Mesothelial cell of epicardium (in vitro differentiated cells): ENCODE measurements at regions not wholly inside any gene's neighbourhood (a gene's known extent, or its start where the extent isn't known, plus 50 kb on each side); places are given as distances from the start of the nearest gene placed in this dataset.
A peak's percentile ranks its signal among the peaks of the same experiment; 100 is the strongest.

Experiments used
- DNase-seq, 2 experiments: peaks; one replicate each; pipeline ENCODE4 v3.0.0; 2021; ENCODE audit warnings: low spot score in 2 of 2; ENCODE audit not compliant: unreplicated experiment in 2 of 2
- H3K27ac Mint-ChIP-seq: 2 replicates; pipeline ENCODE4 v1.8.0; 2021; ENCODE audit warnings: mixed read lengths
- H3K27me3 Mint-ChIP-seq: 2 replicates; pipeline ENCODE4 v1.8.0; 2021; ENCODE audit warnings: low read depth, mixed read lengths
- H3K36me3 Mint-ChIP-seq: 2 replicates; pipeline ENCODE4 v1.8.0; 2021; ENCODE audit warnings: mixed read lengths
- H3K4me1 Mint-ChIP-seq: 2 replicates; pipeline ENCODE4 v1.8.0; 2021; ENCODE audit warnings: mixed read lengths
- H3K4me3 Mint-ChIP-seq: 2 replicates; pipeline ENCODE4 v1.8.0; 2021; ENCODE audit warnings: mild to moderate bottlenecking, moderate library complexity, mixed read lengths
- H3K9me3 Mint-ChIP-seq: 2 replicates; pipeline ENCODE4 v1.8.0; 2021; ENCODE audit warnings: mixed read lengths
- TF ChIP-seq, protein P1 (sequence below): fragments of 200-600 bp; sonication (generic); IDR thresholded peaks from one replicate; pipeline ENCODE4 v1.5.0; 2021; ENCODE audit warnings: antibody characterized with exemption; ENCODE audit not compliant: unreplicated experiment

GRCh38 chr6:134517145-134517658, 199.3 kb upstream of the SGK1 start:
- peaks cover 42% of the 10 kb centered on the region for H3K4me1 Mint-ChIP-seq
- H3K9me3 Mint-ChIP-seq, result no peaks in the 10 kb centered on the region
- H3K27me3 Mint-ChIP-seq, result no peaks in the 10 kb centered on the region
- DNase-seq, result peak in 1 of 2 experiments; percentile 48
- TF ChIP-seq, protein P1, sequence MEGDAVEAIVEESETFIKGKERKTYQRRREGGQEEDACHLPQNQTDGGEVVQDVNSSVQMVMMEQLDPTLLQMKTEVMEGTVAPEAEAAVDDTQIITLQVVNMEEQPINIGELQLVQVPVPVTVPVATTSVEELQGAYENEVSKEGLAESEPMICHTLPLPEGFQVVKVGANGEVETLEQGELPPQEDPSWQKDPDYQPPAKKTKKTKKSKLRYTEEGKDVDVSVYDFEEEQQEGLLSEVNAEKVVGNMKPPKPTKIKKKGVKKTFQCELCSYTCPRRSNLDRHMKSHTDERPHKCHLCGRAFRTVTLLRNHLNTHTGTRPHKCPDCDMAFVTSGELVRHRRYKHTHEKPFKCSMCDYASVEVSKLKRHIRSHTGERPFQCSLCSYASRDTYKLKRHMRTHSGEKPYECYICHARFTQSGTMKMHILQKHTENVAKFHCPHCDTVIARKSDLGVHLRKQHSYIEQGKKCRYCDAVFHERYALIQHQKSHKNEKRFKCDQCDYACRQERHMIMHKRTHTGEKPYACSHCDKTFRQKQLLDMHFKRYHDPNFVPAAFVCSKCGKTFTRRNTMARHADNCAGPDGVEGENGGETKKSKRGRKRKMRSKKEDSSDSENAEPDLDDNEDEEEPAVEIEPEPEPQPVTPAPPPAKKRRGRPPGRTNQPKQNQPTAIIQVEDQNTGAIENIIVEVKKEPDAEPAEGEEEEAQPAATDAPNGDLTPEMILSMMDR, result no peak
- H3K27ac Mint-ChIP-seq, result peak overlapping the region; percentile 32
- H3K36me3 Mint-ChIP-seq, result no peaks in the 10 kb centered on the region
- H3K4me3 Mint-ChIP-seq, result peak overlapping the region; percentile 24

DNA sequence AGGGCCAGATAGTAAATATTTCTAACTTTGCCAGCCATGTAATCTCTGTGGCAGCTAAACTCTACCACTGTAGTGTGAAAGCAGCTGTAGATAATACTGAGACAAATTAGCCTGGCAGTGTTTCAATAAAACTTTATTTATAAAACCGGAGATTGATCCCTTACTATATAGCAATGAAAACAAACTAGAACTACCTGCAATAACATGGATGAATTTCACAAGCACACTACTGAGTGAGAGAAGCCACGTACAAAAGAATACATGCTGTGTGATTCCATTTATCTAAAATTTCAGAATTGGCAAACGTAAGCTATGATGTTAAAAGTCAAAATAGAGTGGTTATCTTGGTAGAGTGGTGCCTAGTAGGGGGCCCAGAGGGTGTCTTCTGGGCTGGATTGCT, 198.7 kb upstream of the SGK1 start:
- Mint-ChIP-seq H3K36me3 (no peaks in the 10 kb centered on the region), H3K4me3 (no peak overlapping the region), H3K27me3 (no peaks in the 10 kb centered on the region), H3K9me3 (no peaks in the 10 kb centered on the region), H3K27ac (no peak overlapping the region), H3K4me1 (peaks cover 42% of the 10 kb centered on the region)
- TF ChIP-seq, protein P1, result no peak
- DNase-seq, result no peak

DNA sequence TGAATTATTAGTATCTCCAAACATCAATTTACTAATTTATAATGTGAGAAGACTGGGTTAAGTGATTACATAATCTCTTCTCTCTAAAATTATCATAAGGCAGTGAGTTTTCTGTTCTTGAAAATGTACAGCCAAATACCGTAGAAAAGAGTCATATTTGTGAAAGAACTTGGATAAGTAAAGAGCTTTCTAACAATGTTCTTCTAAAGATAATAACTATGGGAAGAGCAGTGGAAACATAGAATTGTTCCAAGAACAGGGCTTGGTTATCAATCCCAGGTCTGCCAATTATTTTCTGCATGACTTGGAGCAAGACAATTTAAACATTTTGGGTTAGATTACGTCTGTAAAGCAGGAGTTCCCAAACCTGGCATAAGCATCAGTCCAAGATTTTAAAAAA, 198.1 kb upstream of the SGK1 start:
- no peaks in the 10 kb centered on the region for H3K27me3 Mint-ChIP-seq
- H3K4me1 Mint-ChIP-seq, result peaks cover 41% of the 10 kb centered on the region
- no peak overlapping the region for H3K4me3 Mint-ChIP-seq
- DNase-seq, result no peak
- H3K36me3 Mint-ChIP-seq, result no peaks in the 10 kb centered on the region
- no peaks in the 10 kb centered on the region for H3K9me3 Mint-ChIP-seq
- H3K27ac Mint-ChIP-seq, result no peak overlapping the region
- TF ChIP-seq, protein P1, result no peak

GRCh38 chr6:134512981-134513391, 195.1 kb upstream of the SGK1 start:
- Mint-ChIP-seq H3K27ac (no peak overlapping the region), H3K4me1 (peaks cover 18% of the 10 kb centered on the region), H3K4me3 (no peak overlapping the region), H3K36me3 (peaks cover 3% of the 10 kb centered on the region), H3K9me3 (peaks cover 4% of the 10 kb centered on the region), H3K27me3 (no peaks in the 10 kb centered on the region)
- TF ChIP-seq, protein P1, result no peak
- no peak for DNase-seq

DNA sequence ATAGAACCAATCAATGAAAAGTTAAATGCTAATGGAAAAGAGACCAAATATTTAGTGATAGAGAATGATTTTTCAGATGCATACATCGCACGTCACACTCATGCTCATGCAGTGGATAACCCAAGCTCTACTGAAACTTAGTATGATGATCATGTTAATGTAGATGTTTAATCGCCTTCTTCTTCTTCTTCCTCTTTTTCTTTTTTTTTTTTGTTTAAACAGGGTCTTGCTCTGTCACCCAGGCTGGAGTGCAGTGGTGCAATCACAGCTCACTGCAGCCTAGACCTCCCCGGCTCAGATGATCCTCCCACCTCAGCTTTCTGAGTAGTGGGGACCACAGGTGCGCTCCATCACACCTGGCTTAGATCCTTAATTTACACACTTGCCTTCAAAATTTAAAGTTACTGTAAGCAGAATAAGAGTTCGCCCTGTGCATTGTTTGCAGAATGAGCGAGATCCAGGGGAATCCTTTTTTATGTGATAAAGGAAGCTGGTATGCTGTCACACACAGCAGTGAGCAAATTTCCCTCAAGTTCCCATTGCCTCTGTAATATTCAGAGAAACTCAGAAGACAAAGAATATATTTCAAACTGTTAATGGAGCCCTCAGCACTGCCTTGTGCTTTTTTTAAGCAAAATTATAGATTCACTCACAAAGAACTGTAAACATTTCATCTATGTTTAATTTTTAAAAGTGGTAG, 194.2 kb upstream of the SGK1 start:
- peaks cover 3% of the 10 kb centered on the region for H3K36me3 Mint-ChIP-seq
- no peak for DNase-seq
- peaks cover 6% of the 10 kb centered on the region for H3K9me3 Mint-ChIP-seq
- TF ChIP-seq, protein P1, result no peak
- no peaks in the 10 kb centered on the region for H3K27me3 Mint-ChIP-seq
- no peak overlapping the region for H3K4me3 Mint-ChIP-seq
- peaks cover 9% of the 10 kb centered on the region for H3K4me1 Mint-ChIP-seq
- H3K27ac Mint-ChIP-seq, result no peak overlapping the region
